ENCODE measurements at regions not wholly inside any gene's neighbourhood (a gene's known extent, or its start where the extent isn't known, plus 50 kb on each side); places are given as distances from the start of the nearest gene placed in this dataset.
"Not testable (repeated sequence)": the region's sequence is repeated elsewhere in the genome, so short reads cannot be mapped to it uniquely, and the experiment has no call there.

- not testable (repeated sequence) for TF ChIP-seq CTCF (IDR thresholded peaks at IDR 0.05); TEAD4 (IDR thresholded peaks at IDR 0.05; ENCODE audit: borderline replicate concordance, insufficient read depth); EZH2phosphoT487 (IDR thresholded peaks at IDR 0.05; ENCODE audit: borderline replicate concordance, low read depth); USF1 (IDR thresholded peaks at IDR 0.05; ENCODE audit: borderline replicate concordance, low read depth); EP300 (IDR thresholded peaks at IDR 0.05; ENCODE audit: borderline replicate concordance in 1 of 2, low read depth in 1 of 2, low read length in 1 of 2); USF2 (IDR thresholded peaks at IDR 0.05; ENCODE audit: borderline replicate concordance, low read depth, low read length); FOXM1 (IDR thresholded peaks at IDR 0.05; ENCODE audit: low read depth); RAD21 (IDR thresholded peaks at IDR 0.05; ENCODE audit: low read length); POLR2AphosphoS5 (IDR thresholded peaks at IDR 0.05; ENCODE audit: low read depth, low read length); MAX (IDR thresholded peaks at IDR 0.05; ENCODE audit: low read depth); GATA2 (CRISPR knock-in tag; IDR thresholded peaks at IDR 0.05); NFIC (IDR thresholded peaks at IDR 0.05; ENCODE audit: borderline replicate concordance)
- TF ChIP-seq, protein P1, sequence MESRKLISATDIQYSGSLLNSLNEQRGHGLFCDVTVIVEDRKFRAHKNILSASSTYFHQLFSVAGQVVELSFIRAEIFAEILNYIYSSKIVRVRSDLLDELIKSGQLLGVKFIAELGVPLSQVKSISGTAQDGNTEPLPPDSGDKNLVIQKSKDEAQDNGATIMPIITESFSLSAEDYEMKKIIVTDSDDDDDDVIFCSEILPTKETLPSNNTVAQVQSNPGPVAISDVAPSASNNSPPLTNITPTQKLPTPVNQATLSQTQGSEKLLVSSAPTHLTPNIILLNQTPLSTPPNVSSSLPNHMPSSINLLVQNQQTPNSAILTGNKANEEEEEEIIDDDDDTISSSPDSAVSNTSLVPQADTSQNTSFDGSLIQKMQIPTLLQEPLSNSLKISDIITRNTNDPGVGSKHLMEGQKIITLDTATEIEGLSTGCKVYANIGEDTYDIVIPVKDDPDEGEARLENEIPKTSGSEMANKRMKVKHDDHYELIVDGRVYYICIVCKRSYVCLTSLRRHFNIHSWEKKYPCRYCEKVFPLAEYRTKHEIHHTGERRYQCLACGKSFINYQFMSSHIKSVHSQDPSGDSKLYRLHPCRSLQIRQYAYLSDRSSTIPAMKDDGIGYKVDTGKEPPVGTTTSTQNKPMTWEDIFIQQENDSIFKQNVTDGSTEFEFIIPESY (IDR thresholded peaks at IDR 0.05; ENCODE audit: borderline replicate concordance, low read depth), result not testable (repeated sequence)
- TF ChIP-seq, protein P2, sequence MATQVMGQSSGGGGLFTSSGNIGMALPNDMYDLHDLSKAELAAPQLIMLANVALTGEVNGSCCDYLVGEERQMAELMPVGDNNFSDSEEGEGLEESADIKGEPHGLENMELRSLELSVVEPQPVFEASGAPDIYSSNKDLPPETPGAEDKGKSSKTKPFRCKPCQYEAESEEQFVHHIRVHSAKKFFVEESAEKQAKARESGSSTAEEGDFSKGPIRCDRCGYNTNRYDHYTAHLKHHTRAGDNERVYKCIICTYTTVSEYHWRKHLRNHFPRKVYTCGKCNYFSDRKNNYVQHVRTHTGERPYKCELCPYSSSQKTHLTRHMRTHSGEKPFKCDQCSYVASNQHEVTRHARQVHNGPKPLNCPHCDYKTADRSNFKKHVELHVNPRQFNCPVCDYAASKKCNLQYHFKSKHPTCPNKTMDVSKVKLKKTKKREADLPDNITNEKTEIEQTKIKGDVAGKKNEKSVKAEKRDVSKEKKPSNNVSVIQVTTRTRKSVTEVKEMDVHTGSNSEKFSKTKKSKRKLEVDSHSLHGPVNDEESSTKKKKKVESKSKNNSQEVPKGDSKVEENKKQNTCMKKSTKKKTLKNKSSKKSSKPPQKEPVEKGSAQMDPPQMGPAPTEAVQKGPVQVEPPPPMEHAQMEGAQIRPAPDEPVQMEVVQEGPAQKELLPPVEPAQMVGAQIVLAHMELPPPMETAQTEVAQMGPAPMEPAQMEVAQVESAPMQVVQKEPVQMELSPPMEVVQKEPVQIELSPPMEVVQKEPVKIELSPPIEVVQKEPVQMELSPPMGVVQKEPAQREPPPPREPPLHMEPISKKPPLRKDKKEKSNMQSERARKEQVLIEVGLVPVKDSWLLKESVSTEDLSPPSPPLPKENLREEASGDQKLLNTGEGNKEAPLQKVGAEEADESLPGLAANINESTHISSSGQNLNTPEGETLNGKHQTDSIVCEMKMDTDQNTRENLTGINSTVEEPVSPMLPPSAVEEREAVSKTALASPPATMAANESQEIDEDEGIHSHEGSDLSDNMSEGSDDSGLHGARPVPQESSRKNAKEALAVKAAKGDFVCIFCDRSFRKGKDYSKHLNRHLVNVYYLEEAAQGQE (IDR thresholded peaks at IDR 0.05; ENCODE audit: low read depth, low read length), result not testable (repeated sequence)
Measured at GRCh38 chrX:66930516-66930915, 291.6 kb upstream of the EDA2R start.

Measured in SK-N-SH (cell line).